ENCODE measurements at regions not wholly inside any gene's neighbourhood (a gene's known extent, or its start where the extent isn't known, plus 50 kb on each side); places are given as distances from the start of the nearest gene placed in this dataset.
A peak's percentile ranks its signal among the peaks of the same experiment; 100 is the strongest.

DNA sequence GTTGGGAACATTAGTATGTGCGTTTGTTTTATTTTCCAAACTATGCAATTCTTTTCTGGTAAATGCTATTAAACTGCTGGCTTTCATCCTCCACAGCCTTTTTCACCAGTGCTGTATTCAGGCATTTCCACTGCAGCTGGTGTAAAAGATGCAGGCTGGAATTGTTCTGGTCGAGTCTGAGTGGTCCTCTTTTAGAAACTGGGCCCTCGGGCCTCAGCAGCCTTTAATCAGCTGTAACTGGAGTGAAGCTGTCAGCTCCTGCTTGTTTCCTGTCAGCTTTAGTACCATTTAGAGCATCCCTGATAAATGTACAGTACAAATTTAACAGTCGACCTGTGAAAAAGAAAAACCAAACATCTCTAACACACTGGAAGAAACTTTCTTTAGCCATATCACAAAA lies 979.6 kb downstream of the TFAP2A start:
- H3K27me3 ChIP-seq (ENCODE audit: insufficient read depth, low read length), result no peaks in the 10 kb centered on the region
- no peak overlapping the region for H3K4me2 ChIP-seq (ENCODE audit: low read length)
- H2AFZ ChIP-seq (ENCODE audit: low read depth, low read length), result no peak overlapping the region
- DNase-seq (ENCODE audit: low read depth), result no peak
- H3K4me3 ChIP-seq (ENCODE audit: insufficient read depth, low read depth, low read length), result no peak overlapping the region
- H3K79me2 ChIP-seq (ENCODE audit: insufficient read depth, low read length), result no peaks in the 10 kb centered on the region
- H3K4me1 ChIP-seq (ENCODE audit: insufficient read depth, low read length), result no peaks in the 10 kb centered on the region
- H3K27ac ChIP-seq (ENCODE audit: low read depth, low read length), result no peak overlapping the region
- no peak overlapping the region for H3K27ac Mint-ChIP-seq (ENCODE audit: unreplicated experiment)
- TF ChIP-seq EZH2 (IDR thresholded peaks at IDR 0.05; ENCODE audit: insufficient read depth, low read length) (no peak), CTCF (IDR thresholded peaks at IDR 0.05; ENCODE audit: insufficient read depth, low read depth, low read length) (no peak)
- no peaks in the 10 kb centered on the region for H4K20me1 ChIP-seq (ENCODE audit: insufficient read depth, low read length)
- H3K4me3 Mint-ChIP-seq (ENCODE audit: unreplicated experiment), result no peak overlapping the region
- H3K9ac ChIP-seq (ENCODE audit: low read length), result no peak overlapping the region
- no peaks in the 10 kb centered on the region for H3K4me1 Mint-ChIP-seq (ENCODE audit: low read depth, unreplicated experiment)
- no peak for FAIRE-seq
- H3K27me3 Mint-ChIP-seq (ENCODE audit: low read depth, unreplicated experiment), result no peaks in the 10 kb centered on the region
- H3K9me3 Mint-ChIP-seq (ENCODE audit: unreplicated experiment), result no peaks in the 10 kb centered on the region
- no peaks in the 10 kb centered on the region for H3K9me3 ChIP-seq (ENCODE audit: insufficient read depth, low read depth, low read length)
- no peaks in the 10 kb centered on the region for H3K36me3 Mint-ChIP-seq (ENCODE audit: low read depth, unreplicated experiment)
- no peaks in the 10 kb centered on the region for H3K36me3 ChIP-seq (ENCODE audit: insufficient read depth, low read length)

GRCh38 chr6:9431945-9432344 lies 982.9 kb downstream of the TFAP2A start:
- Histone ChIP-seq H3K4me1 (ENCODE audit: insufficient read depth, low read length) (no peaks in the 10 kb centered on the region), H3K27me3 (ENCODE audit: insufficient read depth, low read length) (no peaks in the 10 kb centered on the region), H3K79me2 (ENCODE audit: insufficient read depth, low read length) (no peaks in the 10 kb centered on the region), H4K20me1 (ENCODE audit: insufficient read depth, low read length) (no peaks in the 10 kb centered on the region), H3K4me2 (ENCODE audit: low read length) (no peak overlapping the region), H3K36me3 (ENCODE audit: insufficient read depth, low read length) (no peaks in the 10 kb centered on the region), H3K9me3 (ENCODE audit: insufficient read depth, low read depth, low read length) (no peaks in the 10 kb centered on the region), H3K9ac (ENCODE audit: low read length) (no peak overlapping the region), H3K27ac (ENCODE audit: low read depth, low read length) (no peak overlapping the region), H3K4me3 (ENCODE audit: insufficient read depth, low read depth, low read length) (no peak overlapping the region), H2AFZ (ENCODE audit: low read depth, low read length) (no peak overlapping the region)
- Mint-ChIP-seq H3K27ac (ENCODE audit: unreplicated experiment) (no peak overlapping the region), H3K36me3 (ENCODE audit: low read depth, unreplicated experiment) (no peaks in the 10 kb centered on the region), H3K27me3 (ENCODE audit: low read depth, unreplicated experiment) (no peaks in the 10 kb centered on the region), H3K4me1 (ENCODE audit: low read depth, unreplicated experiment) (no peaks in the 10 kb centered on the region), H3K4me3 (ENCODE audit: unreplicated experiment) (no peak overlapping the region), H3K9me3 (ENCODE audit: unreplicated experiment) (no peaks in the 10 kb centered on the region)
- TF ChIP-seq CTCF (IDR thresholded peaks at IDR 0.05; ENCODE audit: insufficient read depth, low read depth, low read length), result no peak
- no peak for TF ChIP-seq EZH2 (IDR thresholded peaks at IDR 0.05; ENCODE audit: insufficient read depth, low read length)
- DNase-seq (ENCODE audit: low read depth) (no peak), FAIRE-seq (no peak)

- no peak overlapping the region for H3K9ac ChIP-seq (ENCODE audit: low read length)
- no peak overlapping the region for H3K4me3 ChIP-seq (ENCODE audit: insufficient read depth, low read depth, low read length)
- no peak for FAIRE-seq
- Mint-ChIP-seq H3K4me3 (ENCODE audit: unreplicated experiment) (no peak overlapping the region), H3K27me3 (ENCODE audit: low read depth, unreplicated experiment) (no peaks in the 10 kb centered on the region), H3K9me3 (ENCODE audit: unreplicated experiment) (no peaks in the 10 kb centered on the region), H3K4me1 (ENCODE audit: low read depth, unreplicated experiment) (no peaks in the 10 kb centered on the region), H3K27ac (ENCODE audit: unreplicated experiment) (no peak overlapping the region), H3K36me3 (ENCODE audit: low read depth, unreplicated experiment) (no peaks in the 10 kb centered on the region)
- no peaks in the 10 kb centered on the region for H3K9me3 ChIP-seq (ENCODE audit: insufficient read depth, low read depth, low read length)
- no peaks in the 10 kb centered on the region for H3K36me3 ChIP-seq (ENCODE audit: insufficient read depth, low read length)
- no peak overlapping the region for H3K27ac ChIP-seq (ENCODE audit: low read depth, low read length)
- H3K4me1 ChIP-seq (ENCODE audit: insufficient read depth, low read length), result no peaks in the 10 kb centered on the region
- no peaks in the 10 kb centered on the region for H3K79me2 ChIP-seq (ENCODE audit: insufficient read depth, low read length)
- no peaks in the 10 kb centered on the region for H3K27me3 ChIP-seq (ENCODE audit: insufficient read depth, low read length)
- H3K4me2 ChIP-seq (ENCODE audit: low read length), result no peak overlapping the region
- TF ChIP-seq EZH2 (IDR thresholded peaks at IDR 0.05; ENCODE audit: insufficient read depth, low read length) (no peak), CTCF (IDR thresholded peaks at IDR 0.05; ENCODE audit: insufficient read depth, low read depth, low read length) (no peak)
- peak; percentile 49 for DNase-seq (ENCODE audit: low read depth)
- no peaks in the 10 kb centered on the region for H4K20me1 ChIP-seq (ENCODE audit: insufficient read depth, low read length)
- H2AFZ ChIP-seq (ENCODE audit: low read depth, low read length), result no peak overlapping the region
Measured at GRCh38 chr6:9428421-9429172, 986.3 kb downstream of the TFAP2A start.
